HCT116 (cell line): ENCODE measurements at regions not wholly inside any gene's neighbourhood (a gene's known extent, or its start where the extent isn't known, plus 50 kb on each side); places are given as distances from the start of the nearest gene placed in this dataset.

ENCODE experiments used
- EZH2 ChIP-seq: fragments of 200-600 bp; sonication (generic); IDR thresholded peaks from 2 replicates; pipeline ENCODE4 v1.6.1; 2017; ENCODE audit warnings: antibody characterized with exemption, mixed run types
- POLR2A ChIP-seq: IDR thresholded peaks from 2 replicates; pipeline ENCODE4 v1.7.0; 2011; ENCODE audit warnings: borderline replicate concordance; ENCODE audit not compliant: insufficient read depth, insufficient read length; ENCODE audit errors: extremely low read depth
- POLR2AphosphoS5 ChIP-seq: IDR thresholded peaks from 2 replicates; pipeline ENCODE4 v1.6.1; 2011; ENCODE audit warnings: mild to moderate bottlenecking, low read depth, low read length, moderate library complexity
- TF ChIP-seq, protein P1 (sequence below), 3 experiments: fragments of 200-600 bp in 1 of 3; sonication (generic) in 1 of 3; IDR thresholded peaks in 2 of 3; conservative IDR thresholded peaks in 1 of 3; 2 replicates each; pipeline ENCODE4 v1.5.1; 2012 to 2017; ENCODE audit warnings: low read depth in 2 of 3, low read length in 2 of 3, antibody characterized with exemption in 1 of 3, borderline replicate concordance in 1 of 3, control low read depth in 1 of 3, mild to moderate bottlenecking in 1 of 3, mixed read lengths in 1 of 3, mixed run types in 1 of 3, moderate library complexity in 1 of 3; ENCODE audit not compliant: insufficient read depth in 1 of 3
- TF ChIP-seq, protein P2 (sequence below): IDR thresholded peaks from 2 replicates; pipeline ENCODE4 v1.6.1; 2012; ENCODE audit warnings: low read depth

DNA sequence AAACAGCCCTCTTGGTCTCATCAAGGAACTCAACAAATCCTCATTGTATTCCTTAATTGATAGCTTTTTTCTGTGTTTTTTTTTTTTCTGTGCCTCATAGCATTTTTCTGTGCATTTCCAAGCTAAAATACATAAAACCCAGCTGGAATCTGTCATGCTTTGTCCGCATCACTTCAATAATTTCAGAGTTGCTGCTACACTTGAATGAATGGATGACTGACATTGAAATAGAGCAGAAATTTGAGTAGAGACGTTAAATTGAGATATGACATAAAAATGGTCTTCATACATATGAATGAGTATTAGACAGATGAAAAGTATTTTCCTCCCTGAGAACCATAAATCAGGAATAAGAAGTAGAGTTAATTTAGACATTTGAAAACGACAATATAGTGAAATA is 593.2 kb downstream of the TMA16 start:
- TF ChIP-seq POLR2AphosphoS5 = no peak
- TF ChIP-seq, protein P1, sequence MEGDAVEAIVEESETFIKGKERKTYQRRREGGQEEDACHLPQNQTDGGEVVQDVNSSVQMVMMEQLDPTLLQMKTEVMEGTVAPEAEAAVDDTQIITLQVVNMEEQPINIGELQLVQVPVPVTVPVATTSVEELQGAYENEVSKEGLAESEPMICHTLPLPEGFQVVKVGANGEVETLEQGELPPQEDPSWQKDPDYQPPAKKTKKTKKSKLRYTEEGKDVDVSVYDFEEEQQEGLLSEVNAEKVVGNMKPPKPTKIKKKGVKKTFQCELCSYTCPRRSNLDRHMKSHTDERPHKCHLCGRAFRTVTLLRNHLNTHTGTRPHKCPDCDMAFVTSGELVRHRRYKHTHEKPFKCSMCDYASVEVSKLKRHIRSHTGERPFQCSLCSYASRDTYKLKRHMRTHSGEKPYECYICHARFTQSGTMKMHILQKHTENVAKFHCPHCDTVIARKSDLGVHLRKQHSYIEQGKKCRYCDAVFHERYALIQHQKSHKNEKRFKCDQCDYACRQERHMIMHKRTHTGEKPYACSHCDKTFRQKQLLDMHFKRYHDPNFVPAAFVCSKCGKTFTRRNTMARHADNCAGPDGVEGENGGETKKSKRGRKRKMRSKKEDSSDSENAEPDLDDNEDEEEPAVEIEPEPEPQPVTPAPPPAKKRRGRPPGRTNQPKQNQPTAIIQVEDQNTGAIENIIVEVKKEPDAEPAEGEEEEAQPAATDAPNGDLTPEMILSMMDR (IDR thresholded peaks at IDR 0.05 in 2 of 3, conservative IDR thresholded peaks at IDR 0.05 in 1 of 3; ENCODE audit: borderline replicate concordance in 1 of 3, insufficient read depth in 1 of 3, low read depth in 2 of 3, low read length in 2 of 3) = no peak
- TF ChIP-seq, protein P2, sequence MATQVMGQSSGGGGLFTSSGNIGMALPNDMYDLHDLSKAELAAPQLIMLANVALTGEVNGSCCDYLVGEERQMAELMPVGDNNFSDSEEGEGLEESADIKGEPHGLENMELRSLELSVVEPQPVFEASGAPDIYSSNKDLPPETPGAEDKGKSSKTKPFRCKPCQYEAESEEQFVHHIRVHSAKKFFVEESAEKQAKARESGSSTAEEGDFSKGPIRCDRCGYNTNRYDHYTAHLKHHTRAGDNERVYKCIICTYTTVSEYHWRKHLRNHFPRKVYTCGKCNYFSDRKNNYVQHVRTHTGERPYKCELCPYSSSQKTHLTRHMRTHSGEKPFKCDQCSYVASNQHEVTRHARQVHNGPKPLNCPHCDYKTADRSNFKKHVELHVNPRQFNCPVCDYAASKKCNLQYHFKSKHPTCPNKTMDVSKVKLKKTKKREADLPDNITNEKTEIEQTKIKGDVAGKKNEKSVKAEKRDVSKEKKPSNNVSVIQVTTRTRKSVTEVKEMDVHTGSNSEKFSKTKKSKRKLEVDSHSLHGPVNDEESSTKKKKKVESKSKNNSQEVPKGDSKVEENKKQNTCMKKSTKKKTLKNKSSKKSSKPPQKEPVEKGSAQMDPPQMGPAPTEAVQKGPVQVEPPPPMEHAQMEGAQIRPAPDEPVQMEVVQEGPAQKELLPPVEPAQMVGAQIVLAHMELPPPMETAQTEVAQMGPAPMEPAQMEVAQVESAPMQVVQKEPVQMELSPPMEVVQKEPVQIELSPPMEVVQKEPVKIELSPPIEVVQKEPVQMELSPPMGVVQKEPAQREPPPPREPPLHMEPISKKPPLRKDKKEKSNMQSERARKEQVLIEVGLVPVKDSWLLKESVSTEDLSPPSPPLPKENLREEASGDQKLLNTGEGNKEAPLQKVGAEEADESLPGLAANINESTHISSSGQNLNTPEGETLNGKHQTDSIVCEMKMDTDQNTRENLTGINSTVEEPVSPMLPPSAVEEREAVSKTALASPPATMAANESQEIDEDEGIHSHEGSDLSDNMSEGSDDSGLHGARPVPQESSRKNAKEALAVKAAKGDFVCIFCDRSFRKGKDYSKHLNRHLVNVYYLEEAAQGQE = no peak
- no peak for TF ChIP-seq POLR2A
- TF ChIP-seq EZH2 = no peak
